ENCODE measurements at regions not wholly inside any gene's neighbourhood (a gene's known extent, or its start where the extent isn't known, plus 50 kb on each side); places are given as distances from the start of the nearest gene placed in this dataset.

- no peaks in the 10 kb centered on the region for H3K36me3 ChIP-seq (ENCODE audit: control insufficient read depth, insufficient read depth, low read length)
- Mint-ChIP-seq H3K27me3 (peaks cover 6% of the 10 kb centered on the region), H3K9me3 (no peaks in the 10 kb centered on the region), H3K4me3 (peak overlapping the region in 2 of 4 donors; percentile 18 to 34), H3K36me3 (no peaks in the 10 kb centered on the region), H3K4me1 (peaks cover 0 to 7% (median 4%) of the 10 kb centered on the region in 4 donors), H3K27ac (peak overlapping the region in 1 of 3 donors; percentile 31)
- no peaks in the 10 kb centered on the region for H3K9me3 ChIP-seq (ENCODE audit: control insufficient read depth in 2 of 2, low read length in 2 of 2)
- H3K27ac ChIP-seq (ENCODE audit: insufficient read depth, low read length, poor library complexity, severe bottlenecking), result no peak overlapping the region
- H3K27me3 ChIP-seq (ENCODE audit: control insufficient read depth, insufficient read depth, low read length), result no peaks in the 10 kb centered on the region
- DNase-seq (peak in 2 of 3 donors; percentile 34 to 39), ATAC-seq (ENCODE audit: low read depth in 2 of 2) (no peak)
- H3K4me1 ChIP-seq (ENCODE audit: control insufficient read depth, insufficient read depth, low read length, poor library complexity, severe bottlenecking), result no peaks in the 10 kb centered on the region
- no peak overlapping the region for H3K4me3 ChIP-seq (ENCODE audit: low read depth, low read length)
Observed at GRCh38 chr16:85245307-85246172, 133.3 kb upstream of the CIBAR2 start.

GRCh38 chr16:85246473-85246872 is 134.2 kb upstream of the CIBAR2 start:
- H3K36me3 ChIP-seq (ENCODE audit: control insufficient read depth, insufficient read depth, low read length), result no peaks in the 10 kb centered on the region
- H3K27ac ChIP-seq (ENCODE audit: insufficient read depth, low read length, poor library complexity, severe bottlenecking), result no peak overlapping the region

GRCh38 chr16:85246973-85247372 is 134.7 kb upstream of the CIBAR2 start:
- no peak for ATAC-seq (ENCODE audit: low read depth in 2 of 2)
- H3K9me3 ChIP-seq (ENCODE audit: control insufficient read depth in 2 of 2, low read length in 2 of 2), result no peaks in the 10 kb centered on the region
- H3K4me1 ChIP-seq (ENCODE audit: control insufficient read depth, insufficient read depth, low read length, poor library complexity, severe bottlenecking), result no peaks in the 10 kb centered on the region
- no peaks in the 10 kb centered on the region for H3K36me3 ChIP-seq (ENCODE audit: control insufficient read depth, insufficient read depth, low read length)
- Mint-ChIP-seq H3K9me3 (no peaks in the 10 kb centered on the region), H3K36me3 (no peaks in the 10 kb centered on the region), H3K27ac (no peak overlapping the region), H3K4me1 (peaks cover 0 to 7% (median 4%) of the 10 kb centered on the region in 4 donors), H3K4me3 (no peak overlapping the region), H3K27me3 (peaks cover 6% of the 10 kb centered on the region)
- no peaks in the 10 kb centered on the region for H3K27me3 ChIP-seq (ENCODE audit: control insufficient read depth, insufficient read depth, low read length)
- H3K27ac ChIP-seq (ENCODE audit: insufficient read depth, low read length, poor library complexity, severe bottlenecking), result no peak overlapping the region
- DNase-seq, result no peak
- no peak overlapping the region for H3K4me3 ChIP-seq (ENCODE audit: low read depth, low read length)

More at GRCh38 chr16:85246473-85246872, 134.2 kb upstream of the CIBAR2 start:
- Histone ChIP-seq H3K4me3 (ENCODE audit: low read depth, low read length) (no peak overlapping the region), H3K27me3 (ENCODE audit: control insufficient read depth, insufficient read depth, low read length) (no peaks in the 10 kb centered on the region), H3K4me1 (ENCODE audit: control insufficient read depth, insufficient read depth, low read length, poor library complexity, severe bottlenecking) (no peaks in the 10 kb centered on the region), H3K9me3 (ENCODE audit: control insufficient read depth in 2 of 2, low read length in 2 of 2) (no peaks in the 10 kb centered on the region)
- Mint-ChIP-seq H3K36me3 (no peaks in the 10 kb centered on the region), H3K4me1 (peaks cover 0 to 7% (median 4%) of the 10 kb centered on the region in 4 donors), H3K4me3 (no peak overlapping the region), H3K9me3 (no peaks in the 10 kb centered on the region), H3K27ac (no peak overlapping the region), H3K27me3 (peaks cover 6% of the 10 kb centered on the region)
- DNase-seq, result no peak
- ATAC-seq (ENCODE audit: low read depth in 2 of 2), result no peak

- Mint-ChIP-seq H3K27me3 (peaks cover 6% of the 10 kb centered on the region), H3K36me3 (no peaks in the 10 kb centered on the region), H3K4me3 (peak overlapping the region in 1 of 4 donors; percentile 22), H3K9me3 (no peaks in the 10 kb centered on the region), H3K4me1 (peaks cover 0 to 7% (median 4%) of the 10 kb centered on the region in 4 donors), H3K27ac (no peak overlapping the region)
- no peak for DNase-seq
- ATAC-seq (ENCODE audit: low read depth in 2 of 2), result no peak
- H3K27me3 ChIP-seq (ENCODE audit: control insufficient read depth, insufficient read depth, low read length), result no peaks in the 10 kb centered on the region
- no peak overlapping the region for H3K27ac ChIP-seq (ENCODE audit: insufficient read depth, low read length, poor library complexity, severe bottlenecking)
- H3K9me3 ChIP-seq (ENCODE audit: control insufficient read depth in 2 of 2, low read length in 2 of 2), result no peaks in the 10 kb centered on the region
- H3K36me3 ChIP-seq (ENCODE audit: control insufficient read depth, insufficient read depth, low read length), result no peaks in the 10 kb centered on the region
- H3K4me1 ChIP-seq (ENCODE audit: control insufficient read depth, insufficient read depth, low read length, poor library complexity, severe bottlenecking), result no peaks in the 10 kb centered on the region
- H3K4me3 ChIP-seq (ENCODE audit: low read depth, low read length), result no peak overlapping the region
Observed at GRCh38 chr16:85248342-85248741, 136.1 kb upstream of the CIBAR2 start.

- no peaks in the 10 kb centered on the region for H3K36me3 ChIP-seq (ENCODE audit: control insufficient read depth, insufficient read depth, low read length)
- no peak overlapping the region for H3K4me3 ChIP-seq (ENCODE audit: low read depth, low read length)
- Mint-ChIP-seq H3K9me3 (no peaks in the 10 kb centered on the region), H3K27me3 (peaks cover 6% of the 10 kb centered on the region), H3K4me1 (peaks cover 0 to 7% (median 4%) of the 10 kb centered on the region in 4 donors), H3K4me3 (no peak overlapping the region), H3K36me3 (no peaks in the 10 kb centered on the region), H3K27ac (no peak overlapping the region)
- no peaks in the 10 kb centered on the region for H3K9me3 ChIP-seq (ENCODE audit: control insufficient read depth in 2 of 2, low read length in 2 of 2)
- DNase-seq (no peak), ATAC-seq (ENCODE audit: low read depth in 2 of 2) (no peak)
- H3K4me1 ChIP-seq (ENCODE audit: control insufficient read depth, insufficient read depth, low read length, poor library complexity, severe bottlenecking), result no peaks in the 10 kb centered on the region
- H3K27me3 ChIP-seq (ENCODE audit: control insufficient read depth, insufficient read depth, low read length), result no peaks in the 10 kb centered on the region
- H3K27ac ChIP-seq (ENCODE audit: insufficient read depth, low read length, poor library complexity, severe bottlenecking), result no peak overlapping the region
Observed at GRCh38 chr16:85248857-85249256, 136.6 kb upstream of the CIBAR2 start.

GRCh38 chr16:85249418-85250146 is 137.3 kb upstream of the CIBAR2 start:
- Histone ChIP-seq H3K27me3 (ENCODE audit: control insufficient read depth, insufficient read depth, low read length) (no peaks in the 10 kb centered on the region), H3K4me1 (ENCODE audit: control insufficient read depth, insufficient read depth, low read length, poor library complexity, severe bottlenecking) (no peaks in the 10 kb centered on the region), H3K36me3 (ENCODE audit: control insufficient read depth, insufficient read depth, low read length) (no peaks in the 10 kb centered on the region), H3K27ac (ENCODE audit: insufficient read depth, low read length, poor library complexity, severe bottlenecking) (no peak overlapping the region), H3K9me3 (ENCODE audit: control insufficient read depth in 2 of 2, low read length in 2 of 2) (no peaks in the 10 kb centered on the region), H3K4me3 (ENCODE audit: low read depth, low read length) (no peak overlapping the region)
- H3K4me1 Mint-ChIP-seq, result peaks cover 0 to 7% (median 4%) of the 10 kb centered on the region in 4 donors
- H3K9me3 Mint-ChIP-seq, result no peaks in the 10 kb centered on the region
- DNase-seq (no peak), ATAC-seq (ENCODE audit: low read depth in 2 of 2) (no peak)
- H3K36me3 Mint-ChIP-seq, result no peaks in the 10 kb centered on the region
- H3K27me3 Mint-ChIP-seq, result peaks cover 6% of the 10 kb centered on the region
- H3K4me3 Mint-ChIP-seq, result no peak overlapping the region
- no peak overlapping the region for H3K27ac Mint-ChIP-seq

GRCh38 chr16:85250147-85250463 is 137.8 kb upstream of the CIBAR2 start:
- Histone ChIP-seq H3K9me3 (ENCODE audit: control insufficient read depth in 2 of 2, low read length in 2 of 2) (no peaks in the 10 kb centered on the region), H3K4me3 (ENCODE audit: low read depth, low read length) (no peak overlapping the region), H3K27me3 (ENCODE audit: control insufficient read depth, insufficient read depth, low read length) (no peaks in the 10 kb centered on the region), H3K4me1 (ENCODE audit: control insufficient read depth, insufficient read depth, low read length, poor library complexity, severe bottlenecking) (no peaks in the 10 kb centered on the region), H3K27ac (ENCODE audit: insufficient read depth, low read length, poor library complexity, severe bottlenecking) (no peak overlapping the region), H3K36me3 (ENCODE audit: control insufficient read depth, insufficient read depth, low read length) (no peaks in the 10 kb centered on the region)
- H3K27ac Mint-ChIP-seq, result no peak overlapping the region
- H3K4me1 Mint-ChIP-seq, result peaks cover 0 to 7% (median 4%) of the 10 kb centered on the region in 4 donors
- no peaks in the 10 kb centered on the region for H3K36me3 Mint-ChIP-seq
- H3K27me3 Mint-ChIP-seq, result peaks cover 6% of the 10 kb centered on the region
- DNase-seq (no peak), ATAC-seq (ENCODE audit: low read depth in 2 of 2) (no peak)
- no peak overlapping the region for H3K4me3 Mint-ChIP-seq
- no peaks in the 10 kb centered on the region for H3K9me3 Mint-ChIP-seq

Measured in CD4-positive, CD25-positive, alpha-beta regulatory T cell (primary cell).